ENCODE measurements at regions not wholly inside any gene's neighbourhood (a gene's known extent, or its start where the extent isn't known, plus 50 kb on each side); places are given as distances from the start of the nearest gene placed in this dataset.
"Not testable (repeated sequence)": the region's sequence is repeated elsewhere in the genome, so short reads cannot be mapped to it uniquely, and the experiment has no call there.

DNA sequence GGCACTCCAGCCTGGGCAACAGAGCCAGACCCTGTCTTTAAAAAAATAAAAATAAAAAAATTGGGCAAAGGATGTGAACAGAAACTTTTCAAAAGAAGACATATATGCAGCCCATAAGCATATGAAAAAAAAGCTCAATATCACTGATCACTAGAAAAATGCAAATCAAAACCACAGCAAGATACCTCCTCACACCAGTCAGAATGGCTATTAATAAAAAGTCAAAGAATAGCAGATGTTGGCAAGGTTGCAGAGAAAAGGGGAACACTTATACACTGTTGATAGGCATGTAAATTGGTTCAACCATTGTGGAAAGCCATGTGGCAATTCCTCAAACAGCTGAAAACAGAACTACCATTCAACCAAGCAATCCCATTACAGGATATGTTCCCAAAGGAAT is 204.1 kb upstream of the SRD5A2 start:
- peaks cover 40 to 48% of the 10 kb centered on the region in 2 experiments for H3K9me3 Mint-ChIP-seq
- Histone ChIP-seq H3K27me3 (ENCODE audit: insufficient read depth, low read length) (no peaks in the 10 kb centered on the region), H3T11ph (ENCODE audit: low read length) (no peak overlapping the region), H2BK15ac (ENCODE audit: low read depth, low read length) (no peak overlapping the region), H3K9ac (ENCODE audit: extremely low read depth, insufficient read length, low read length) (no peak overlapping the region), H3K9me3 (ENCODE audit: control insufficient read depth, low read depth, low read length) (no peaks in the 10 kb centered on the region), H2BK20ac (ENCODE audit: low read depth, low read length, poor library complexity, severe bottlenecking) (no peak overlapping the region), H3K14ac (ENCODE audit: insufficient read depth, low read length) (no peak overlapping the region), H3K4me1 (ENCODE audit: insufficient read depth, low read length) (no peaks in the 10 kb centered on the region), H4K8ac (replicated peaks; ENCODE audit: insufficient read length, low read depth, low read length) (no peak overlapping the region), H3K4me2 (ENCODE audit: insufficient read depth, insufficient read length, low read length) (no peak overlapping the region), H3K18ac (ENCODE audit: insufficient read length, low read depth, low read length) (no peak overlapping the region), H3K27ac (ENCODE audit: insufficient read length, low read depth, low read length) (no peak overlapping the region), H3K4ac (ENCODE audit: low read depth, low read length) (no peak overlapping the region), H2BK5ac (ENCODE audit: insufficient read length, low read length) (no peak overlapping the region), H3K56ac (ENCODE audit: insufficient read length, low read depth, low read length) (no peak overlapping the region), H3K23me2 (ENCODE audit: insufficient read length, low read depth, low read length, poor library complexity, severe bottlenecking) (no peaks in the 10 kb centered on the region), H3K79me2 (ENCODE audit: insufficient read depth, low read length) (no peaks in the 10 kb centered on the region), H4K20me1 (ENCODE audit: control insufficient read depth, insufficient read depth, insufficient read length) (no peaks in the 10 kb centered on the region), H3K23ac (ENCODE audit: insufficient read length, low read depth, low read length) (no peak overlapping the region), H2BK12ac (ENCODE audit: insufficient read length, low read depth, low read length) (no peak overlapping the region), H2AFZ (ENCODE audit: low read length) (no peak overlapping the region), H3K79me1 (ENCODE audit: insufficient read depth, low read depth, low read length, poor library complexity, severe bottlenecking) (no peaks in the 10 kb centered on the region), H4K91ac (ENCODE audit: insufficient read length, low read depth, low read length) (no peak overlapping the region), H2AK5ac (ENCODE audit: insufficient read length, low read length) (no peak overlapping the region), H4K5ac (ENCODE audit: insufficient read length, low read depth, low read length) (no peak overlapping the region), H2BK120ac (ENCODE audit: low read depth, low read length, poor library complexity, severe bottlenecking) (no peak overlapping the region)
- no peak for DNase-seq
- no peak overlapping the region for H3K27ac Mint-ChIP-seq
- peaks cover 0 to 3% of the 10 kb centered on the region in 2 experiments; a peak in 1 of 4 replicates for H3K4me1 Mint-ChIP-seq
- H3K27me3 Mint-ChIP-seq (ENCODE audit: low read depth), result peaks cover 1% of the 10 kb centered on the region
- TF ChIP-seq, protein P1, sequence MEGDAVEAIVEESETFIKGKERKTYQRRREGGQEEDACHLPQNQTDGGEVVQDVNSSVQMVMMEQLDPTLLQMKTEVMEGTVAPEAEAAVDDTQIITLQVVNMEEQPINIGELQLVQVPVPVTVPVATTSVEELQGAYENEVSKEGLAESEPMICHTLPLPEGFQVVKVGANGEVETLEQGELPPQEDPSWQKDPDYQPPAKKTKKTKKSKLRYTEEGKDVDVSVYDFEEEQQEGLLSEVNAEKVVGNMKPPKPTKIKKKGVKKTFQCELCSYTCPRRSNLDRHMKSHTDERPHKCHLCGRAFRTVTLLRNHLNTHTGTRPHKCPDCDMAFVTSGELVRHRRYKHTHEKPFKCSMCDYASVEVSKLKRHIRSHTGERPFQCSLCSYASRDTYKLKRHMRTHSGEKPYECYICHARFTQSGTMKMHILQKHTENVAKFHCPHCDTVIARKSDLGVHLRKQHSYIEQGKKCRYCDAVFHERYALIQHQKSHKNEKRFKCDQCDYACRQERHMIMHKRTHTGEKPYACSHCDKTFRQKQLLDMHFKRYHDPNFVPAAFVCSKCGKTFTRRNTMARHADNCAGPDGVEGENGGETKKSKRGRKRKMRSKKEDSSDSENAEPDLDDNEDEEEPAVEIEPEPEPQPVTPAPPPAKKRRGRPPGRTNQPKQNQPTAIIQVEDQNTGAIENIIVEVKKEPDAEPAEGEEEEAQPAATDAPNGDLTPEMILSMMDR (conservative IDR thresholded peaks at IDR 0.05), result no peak
- peaks cover 9 to 25% (median 14%) of the 10 kb centered on the region in 3 experiments; a peak in 6 of 7 replicates for H3K36me3 Mint-ChIP-seq (ENCODE audit: insufficient read depth in 1 of 3, low read depth in 3 of 3)
- no peak overlapping the region for H3K4me3 Mint-ChIP-seq

- H3K9me3 Mint-ChIP-seq, result peaks cover 40 to 51% of the 10 kb centered on the region in 2 experiments
- not testable (repeated sequence) for H3T11ph ChIP-seq (ENCODE audit: low read length); H4K8ac ChIP-seq (replicated peaks; ENCODE audit: insufficient read length, low read depth, low read length); H2BK15ac ChIP-seq (ENCODE audit: low read depth, low read length); H3K79me2 ChIP-seq (ENCODE audit: insufficient read depth, low read length); H3K4me1 Mint-ChIP-seq; H3K14ac ChIP-seq (ENCODE audit: insufficient read depth, low read length); H3K9me3 ChIP-seq (ENCODE audit: control insufficient read depth, low read depth, low read length); H3K27ac ChIP-seq (ENCODE audit: insufficient read length, low read depth, low read length); H3K4me3 Mint-ChIP-seq; H3K27me3 ChIP-seq (ENCODE audit: insufficient read depth, low read length); H3K4me2 ChIP-seq (ENCODE audit: insufficient read depth, insufficient read length, low read length); H3K56ac ChIP-seq (ENCODE audit: insufficient read length, low read depth, low read length); H4K91ac ChIP-seq (ENCODE audit: insufficient read length, low read depth, low read length); H2AK5ac ChIP-seq (ENCODE audit: insufficient read length, low read length); H3K23ac ChIP-seq (ENCODE audit: insufficient read length, low read depth, low read length); H4K20me1 ChIP-seq (ENCODE audit: control insufficient read depth, insufficient read depth, insufficient read length); H3K27ac Mint-ChIP-seq; H3K79me1 ChIP-seq (ENCODE audit: insufficient read depth, low read depth, low read length, poor library complexity, severe bottlenecking); H2BK5ac ChIP-seq (ENCODE audit: insufficient read length, low read length); H3K27me3 Mint-ChIP-seq (ENCODE audit: low read depth); H3K4ac ChIP-seq (ENCODE audit: low read depth, low read length); H2BK12ac ChIP-seq (ENCODE audit: insufficient read length, low read depth, low read length); H3K4me1 ChIP-seq (ENCODE audit: insufficient read depth, low read length); H2BK20ac ChIP-seq (ENCODE audit: low read depth, low read length, poor library complexity, severe bottlenecking); H3K23me2 ChIP-seq (ENCODE audit: insufficient read length, low read depth, low read length, poor library complexity, severe bottlenecking); H3K9ac ChIP-seq (ENCODE audit: extremely low read depth, insufficient read length, low read length); H2BK120ac ChIP-seq (ENCODE audit: low read depth, low read length, poor library complexity, severe bottlenecking); DNase-seq; H4K5ac ChIP-seq (ENCODE audit: insufficient read length, low read depth, low read length); H3K18ac ChIP-seq (ENCODE audit: insufficient read length, low read depth, low read length); H2AFZ ChIP-seq (ENCODE audit: low read length)
- no CpG with 5 or more reads among the region's 6 CpGs for WGBS (ENCODE audit: extremely low coverage, insufficient read length, low lambda C conversion rate)
- peaks cover 9 to 25% (median 14%) of the 10 kb centered on the region in 3 experiments; a peak in 6 of 7 replicates for H3K36me3 Mint-ChIP-seq (ENCODE audit: insufficient read depth in 1 of 3, low read depth in 3 of 3)
Measured at GRCh38 chr2:31783446-31784091, 202.8 kb upstream of the SRD5A2 start.

All from H9 (cell line).